CD4-positive, alpha-beta T cell (primary cell): ENCODE measurements at regions not wholly inside any gene's neighbourhood (a gene's known extent, or its start where the extent isn't known, plus 50 kb on each side); places are given as distances from the start of the nearest gene placed in this dataset.

Experiments used
- ATAC-seq: fragments of 200-7000 bp; cut with Tn5 transposase; one replicate; pipeline ENCODE4 v1.10.0; 2022; ENCODE audit warnings: mild to moderate bottlenecking; ENCODE audit not compliant: poor library complexity
- CTCF ChIA-PET: fragments of 350-600 bp; sonication (Branson Sonifier 250); formaldehyde crosslinking; loops from one replicate; lab custom pipeline; 2021; ENCODE audit warnings: antibody characterized with exemption, inconsistent platforms; lab: Charles Lee
- POLR2A ChIA-PET: fragments of 350-600 bp; sonication (Branson Sonifier 250); formaldehyde crosslinking; loops from one replicate; lab custom pipeline; 2021; ENCODE audit warnings: antibody characterized with exemption, inconsistent platforms; lab: Charles Lee
- DNase-seq, 14 experiments: peaks; one replicate each; pipeline ENCODE4 v3.0.0-alpha.2; 2013 to 2020; ENCODE audit warnings: mixed read lengths in 2 of 14
- H3K27ac ChIP-seq, 2 donors: one replicate each; pipeline versions ENCODE4 v1.5.1 to v1.7.0; 2013; ENCODE audit warnings: low read length in 2 of 2, low read depth in 1 of 2, mild to moderate bottlenecking in 1 of 2
- H3K27me3 ChIP-seq, 2 experiments: 1 replicate in 1 of 2; 2 replicates in 1 of 2; pipeline versions ENCODE4 v1.6.1 to v1.7.0; 2013; ENCODE audit warnings: low read length in 2 of 2, control low read depth in 1 of 2, mild to moderate bottlenecking in 1 of 2, moderate library complexity in 1 of 2; ENCODE audit not compliant: insufficient read depth in 2 of 2, control insufficient read depth in 1 of 2
- H3K36me3 ChIP-seq: one replicate; pipeline ENCODE4 v1.6.1; 2013; ENCODE audit warnings: low read length, control low read depth; ENCODE audit not compliant: insufficient read depth
- H3K4me1 ChIP-seq: one replicate; pipeline ENCODE4 v1.6.1; 2013; ENCODE audit warnings: low read length, control low read depth; ENCODE audit not compliant: insufficient read depth
- H3K4me3 ChIP-seq: one replicate; pipeline ENCODE4 v1.5.1; 2013; ENCODE audit warnings: mild to moderate bottlenecking, low read length, moderate library complexity
- H3K9me3 ChIP-seq, 2 experiments: 1 replicate in 1 of 2; 2 replicates in 1 of 2; pipeline versions ENCODE4 v1.6.1 to v1.7.0; 2013; ENCODE audit warnings: low read length in 2 of 2, mild to moderate bottlenecking in 2 of 2, control low read depth in 1 of 2, moderate library complexity in 1 of 2; ENCODE audit not compliant: control insufficient read depth in 1 of 2, insufficient read depth in 1 of 2
- H3K27ac Mint-ChIP-seq: one replicate; pipeline ENCODE4 v1.8.0; 2020; ENCODE audit warnings: mixed read lengths
- H3K27me3 Mint-ChIP-seq: one replicate; pipeline ENCODE4 v1.8.0; 2021; ENCODE audit warnings: mixed read lengths
- H3K36me3 Mint-ChIP-seq: one replicate; pipeline ENCODE4 v1.8.0; 2021; ENCODE audit warnings: low read depth, mixed read lengths
- H3K4me1 Mint-ChIP-seq: one replicate; pipeline ENCODE4 v1.8.0; 2021; ENCODE audit warnings: low read depth, mixed read lengths
- H3K4me3 Mint-ChIP-seq: one replicate; pipeline ENCODE4 v1.8.0; 2020; ENCODE audit warnings: mild to moderate bottlenecking, mixed read lengths
- H3K9me3 Mint-ChIP-seq: one replicate; pipeline ENCODE4 v1.8.0; 2020; ENCODE audit warnings: mixed read lengths
- CTCF ChIP-seq: fragments of 200-600 bp; IDR thresholded peaks from one replicate; pipeline ENCODE4 v1.8.0; 2022; ENCODE audit warnings: antibody characterized with exemption, mild to moderate bottlenecking
- intact Hi-C, 2 experiments: fragments of 100-400 bp; cut with DNase I in 1 of 2; cut with micrococcal nuclease in 1 of 2; formaldehyde crosslinking; loops; one replicate each; pipeline versions ENCODE4 v1.15.1 to v1.9.0; 2023 to 2025; cut with DNase I, micrococcal nuclease

- POLR2A ChIA-PET, result interaction anchor here (1.0 to 3.4 kb wide), 3 partner anchors 8 to 161 kb away, joined by 4 to 24 read pairs (median 19); a partner anchor contains a TSS
- H3K27ac Mint-ChIP-seq, result peak overlapping the region; percentile 55
Observed at GRCh38 chr6:4009486-4009885, 69.5 kb downstream of the FAM217A start.

GRCh38 chr6:4010048-4010447 is 68.9 kb downstream of the FAM217A start:
- no peaks in the 10 kb centered on the region for H3K9me3 Mint-ChIP-seq
- DNase-seq (no peak), ATAC-seq (no peak)
- intact Hi-C loops, result loop anchor here in 1 of 2 experiments (10.0 kb wide), 2 partner anchors 555 to 1245 kb away; partner anchors contain the start of genes SLC22A23 and WRNIP1
- H3K36me3 Mint-ChIP-seq, result peaks cover 34% of the 10 kb centered on the region
- peak overlapping the region; percentile 55 for H3K27ac Mint-ChIP-seq
- ChIA-PET POLR2A (interaction anchor here (1.0 to 3.4 kb wide), 2 partner anchors 11 to 162 kb away, joined by 4 to 24 read pairs; a partner anchor contains a TSS), CTCF (interaction anchor here (1.2 to 3.6 kb wide), 2 partner anchors 12 to 32 kb away, joined by 3 to 23 read pairs; a partner anchor contains a TSS)
- Histone ChIP-seq H3K4me3 (no peak overlapping the region), H3K27ac (no peak overlapping the region), H3K27me3 (no peaks in the 10 kb centered on the region), H3K9me3 (no peaks in the 10 kb centered on the region), H3K36me3 (peaks cover 12% of the 10 kb centered on the region), H3K4me1 (peaks cover 24% of the 10 kb centered on the region)
- TF ChIP-seq CTCF, result no peak
- H3K4me1 Mint-ChIP-seq, result peaks cover 75% of the 10 kb centered on the region
- H3K27me3 Mint-ChIP-seq, result no peaks in the 10 kb centered on the region
- no peak overlapping the region for H3K4me3 Mint-ChIP-seq

More at GRCh38 chr6:4009486-4009885, 69.5 kb downstream of the FAM217A start:
- ATAC-seq (no peak), DNase-seq (no peak)
- CTCF ChIA-PET, result interaction anchor here (2.0 to 5.1 kb wide), 4 partner anchors 8 to 19 kb away, joined by 7 to 26 read pairs (median 16); a partner anchor contains a TSS
- H3K36me3 ChIP-seq, result peaks cover 11% of the 10 kb centered on the region
- H3K4me3 Mint-ChIP-seq, result no peak overlapping the region
- peaks cover 71% of the 10 kb centered on the region for H3K4me1 Mint-ChIP-seq
- intact Hi-C loops, result loop anchor here (5.0 to 10.0 kb wide), 2 partner anchors 75 to 267 kb away; no protein-coding TSS in a partner anchor
- H3K9me3 ChIP-seq, result no peaks in the 10 kb centered on the region
- H3K9me3 Mint-ChIP-seq, result no peaks in the 10 kb centered on the region
- H3K27ac ChIP-seq, result no peak overlapping the region
- H3K27me3 Mint-ChIP-seq, result no peaks in the 10 kb centered on the region
- H3K4me1 ChIP-seq, result peaks cover 23% of the 10 kb centered on the region
- no peak for TF ChIP-seq CTCF
- H3K36me3 Mint-ChIP-seq, result peaks cover 30% of the 10 kb centered on the region
- H3K4me3 ChIP-seq, result no peak overlapping the region
- H3K27me3 ChIP-seq, result no peaks in the 10 kb centered on the region

- peak overlapping the region; percentile 4 for H3K4me3 ChIP-seq
- peaks cover 12% of the 10 kb centered on the region for H3K36me3 ChIP-seq
- H3K4me1 ChIP-seq, result peaks cover 27% of the 10 kb centered on the region
- ChIA-PET POLR2A (interaction anchor here (1.0 to 3.4 kb wide), 2 partner anchors 11 to 162 kb away, joined by 4 to 24 read pairs; a partner anchor contains a TSS), CTCF (interaction anchor here (1.2 to 3.6 kb wide), 3 partner anchors 10 to 32 kb away, joined by 3 to 23 read pairs (median 4); a partner anchor contains a TSS)
- Mint-ChIP-seq H3K4me3 (peak overlapping the region; percentile 64), H3K27me3 (no peaks in the 10 kb centered on the region), H3K36me3 (peaks cover 40% of the 10 kb centered on the region), H3K4me1 (peaks cover 78% of the 10 kb centered on the region), H3K9me3 (no peaks in the 10 kb centered on the region), H3K27ac (peak overlapping the region; percentile 83)
- H3K9me3 ChIP-seq, result no peaks in the 10 kb centered on the region
- H3K27ac ChIP-seq, result peak overlapping the region in 1 of 2 donors; percentile 7
- H3K27me3 ChIP-seq, result no peaks in the 10 kb centered on the region
- ATAC-seq (peak; percentile 71), DNase-seq (peak in 5 of 14 experiments; percentile 6 to 77 (median 31))
- intact Hi-C loops, result loop anchor here in 1 of 2 experiments (10.0 kb wide), 2 partner anchors 556 to 1246 kb away; partner anchors contain the start of genes SLC22A23 and WRNIP1
- TF ChIP-seq CTCF, result no peak
Observed at GRCh38 chr6:4010689-4011090, 68.2 kb downstream of the FAM217A start.
